GM06990 (cell line): ENCODE measurements at regions not wholly inside any gene's neighbourhood (a gene's known extent, or its start where the extent isn't known, plus 50 kb on each side); places are given as distances from the start of the nearest gene placed in this dataset.

ENCODE experiments used
- DNase-seq: peaks from one replicate; pipeline ENCODE4 v3.0.0-alpha.2; 2011; ENCODE audit not compliant: insufficient read length; ENCODE audit errors: extremely low read depth
- H3K27me3 ChIP-seq: replicated peaks from 2 replicates; pipeline ENCODE4 v1.6.0; 2011; ENCODE audit warnings: low read length; ENCODE audit not compliant: control insufficient read depth, insufficient read depth
- H3K36me3 ChIP-seq: 2 replicates; pipeline ENCODE4 v1.5.1; 2011; ENCODE audit warnings: low read length; ENCODE audit not compliant: control insufficient read depth, insufficient read depth
- H3K4me3 ChIP-seq: replicated peaks from 2 replicates; pipeline ENCODE4 v1.5.1; 2011; ENCODE audit warnings: low read depth, mild to moderate bottlenecking, control low read depth, low read length
- TF ChIP-seq, protein P1 (sequence below): IDR thresholded peaks from 2 replicates; pipeline ENCODE4 v1.5.1; 2011; ENCODE audit warnings: low read length, control low read depth, mild to moderate bottlenecking, inconsistent platforms; ENCODE audit not compliant: insufficient read depth, poor library complexity, severe bottlenecking

DNA sequence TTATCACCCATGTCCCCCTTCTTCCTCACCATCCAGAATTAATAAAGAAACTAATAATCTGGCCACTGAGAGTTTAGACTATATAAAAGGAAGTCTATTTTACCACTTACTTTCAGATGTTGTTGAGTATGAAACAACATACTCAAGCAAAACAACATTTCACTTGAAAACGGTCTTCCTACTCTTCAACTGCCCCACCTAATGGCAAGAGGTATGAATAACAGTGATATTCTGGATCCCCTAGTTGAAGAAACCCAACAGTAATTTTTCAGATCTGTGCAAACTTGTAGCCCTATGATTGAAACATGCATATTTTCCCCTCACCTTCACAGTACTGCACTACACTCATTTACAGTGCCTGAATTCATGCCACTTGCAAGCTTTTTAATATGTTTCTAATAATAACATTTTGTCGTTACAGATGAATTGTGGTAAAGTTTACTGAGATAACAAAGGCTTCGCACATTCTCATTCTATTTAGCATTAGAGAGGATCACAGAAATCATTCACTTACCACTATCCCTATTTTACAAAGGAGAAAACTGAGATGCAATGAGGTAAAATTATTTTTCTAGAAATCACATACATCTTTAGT is 267.9 kb upstream of the PDE4D start:
- DNase-seq = peak; percentile 9
- Histone ChIP-seq H3K36me3 (no peaks in the 10 kb centered on the region), H3K27me3 (no peaks in the 10 kb centered on the region), H3K4me3 (no peak overlapping the region)
- TF ChIP-seq, protein P1, sequence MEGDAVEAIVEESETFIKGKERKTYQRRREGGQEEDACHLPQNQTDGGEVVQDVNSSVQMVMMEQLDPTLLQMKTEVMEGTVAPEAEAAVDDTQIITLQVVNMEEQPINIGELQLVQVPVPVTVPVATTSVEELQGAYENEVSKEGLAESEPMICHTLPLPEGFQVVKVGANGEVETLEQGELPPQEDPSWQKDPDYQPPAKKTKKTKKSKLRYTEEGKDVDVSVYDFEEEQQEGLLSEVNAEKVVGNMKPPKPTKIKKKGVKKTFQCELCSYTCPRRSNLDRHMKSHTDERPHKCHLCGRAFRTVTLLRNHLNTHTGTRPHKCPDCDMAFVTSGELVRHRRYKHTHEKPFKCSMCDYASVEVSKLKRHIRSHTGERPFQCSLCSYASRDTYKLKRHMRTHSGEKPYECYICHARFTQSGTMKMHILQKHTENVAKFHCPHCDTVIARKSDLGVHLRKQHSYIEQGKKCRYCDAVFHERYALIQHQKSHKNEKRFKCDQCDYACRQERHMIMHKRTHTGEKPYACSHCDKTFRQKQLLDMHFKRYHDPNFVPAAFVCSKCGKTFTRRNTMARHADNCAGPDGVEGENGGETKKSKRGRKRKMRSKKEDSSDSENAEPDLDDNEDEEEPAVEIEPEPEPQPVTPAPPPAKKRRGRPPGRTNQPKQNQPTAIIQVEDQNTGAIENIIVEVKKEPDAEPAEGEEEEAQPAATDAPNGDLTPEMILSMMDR = peak; percentile 57

DNA sequence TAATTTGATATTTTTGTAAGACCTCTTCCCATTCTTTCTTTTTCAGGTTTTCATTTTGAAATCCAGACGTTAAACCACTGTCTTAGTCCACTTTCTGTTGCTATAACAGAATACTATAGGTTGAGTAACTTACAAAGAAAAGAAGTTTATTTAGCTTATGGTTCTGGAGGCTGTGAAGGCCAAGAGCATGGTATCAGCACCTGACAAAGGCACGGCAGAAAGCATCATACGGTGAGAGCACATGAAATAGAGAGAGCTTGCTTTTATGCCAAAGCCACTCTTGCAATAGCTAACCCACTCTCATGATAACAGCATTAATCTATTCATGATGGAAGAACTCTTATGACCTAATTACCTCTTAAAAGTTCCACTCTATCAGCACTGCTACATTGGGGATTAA is 255.6 kb upstream of the PDE4D start:
- H3K27me3 ChIP-seq = no peaks in the 10 kb centered on the region
- H3K4me3 ChIP-seq = no peak overlapping the region
- no peak for DNase-seq
- TF ChIP-seq, protein P1 = no peak
- no peaks in the 10 kb centered on the region for H3K36me3 ChIP-seq

DNA sequence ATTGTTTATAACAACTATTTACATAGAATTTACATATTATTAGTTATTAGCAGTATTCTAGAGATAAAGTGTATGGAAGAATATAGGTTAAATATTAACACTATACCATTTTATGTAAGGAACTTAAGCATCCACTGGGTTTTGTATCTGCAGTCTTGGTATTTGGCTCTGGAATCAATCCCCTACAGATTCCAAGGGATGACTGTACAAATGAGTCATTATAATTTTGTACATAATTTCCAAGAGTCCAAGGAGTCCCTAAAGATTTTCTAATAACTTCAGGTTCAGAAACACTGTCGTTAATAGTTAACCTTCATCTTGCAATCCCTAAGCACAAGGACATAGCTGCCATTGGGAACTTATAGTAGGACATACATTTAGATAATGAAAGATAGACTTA is 254.8 kb upstream of the PDE4D start:
- no peak overlapping the region for H3K4me3 ChIP-seq
- H3K27me3 ChIP-seq = no peaks in the 10 kb centered on the region
- TF ChIP-seq, protein P1 = no peak
- H3K36me3 ChIP-seq = no peaks in the 10 kb centered on the region
- no peak for DNase-seq

DNA sequence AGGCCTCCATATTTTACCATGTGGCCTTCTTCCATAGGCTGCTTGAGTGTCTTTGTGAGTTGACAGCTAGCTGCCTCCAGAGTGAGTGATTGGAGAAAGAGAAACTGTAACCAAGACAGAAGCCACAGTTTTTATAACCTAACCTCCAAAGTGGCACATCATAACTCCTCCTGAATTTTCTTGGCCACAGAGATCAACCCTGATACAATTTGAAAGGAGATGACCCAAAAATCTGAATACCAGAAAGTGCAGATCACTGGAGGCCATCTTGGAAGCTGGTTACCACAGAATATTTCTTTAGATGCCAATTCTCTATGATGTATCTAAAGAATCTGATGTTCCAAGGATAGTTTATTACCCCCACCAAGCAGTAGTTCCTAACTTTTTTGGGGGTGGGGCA is 254.3 kb upstream of the PDE4D start:
- no peak for DNase-seq
- TF ChIP-seq, protein P1 = no peak

DNA sequence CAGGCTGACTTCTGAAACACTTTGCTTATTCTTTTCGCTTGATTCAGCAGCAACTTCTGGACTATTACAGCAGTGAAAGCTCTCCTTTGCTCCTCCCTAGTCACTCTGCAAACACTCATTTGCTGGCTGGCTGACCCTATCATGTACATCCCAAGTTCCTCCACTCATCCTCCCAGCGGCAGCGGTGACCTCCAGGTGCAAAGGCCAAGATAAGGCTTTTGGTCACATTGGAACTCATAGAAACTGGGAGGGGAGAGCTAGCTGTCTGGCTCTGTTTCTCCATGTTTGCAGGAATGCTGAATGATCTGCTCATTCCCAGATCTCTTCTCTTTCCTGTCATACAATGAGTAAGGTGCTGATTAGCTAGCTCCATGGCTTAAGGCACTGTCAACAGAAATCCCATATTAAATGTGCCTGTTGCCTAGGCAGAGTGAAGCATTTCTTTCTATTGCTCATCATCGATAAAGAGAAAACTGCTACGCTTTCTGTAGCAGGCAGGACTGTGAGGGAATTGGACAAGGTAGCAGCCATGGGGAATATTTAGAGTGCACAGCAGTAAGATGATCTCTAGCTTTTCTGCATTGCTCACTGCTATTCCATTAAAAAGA is 250.5 kb upstream of the PDE4D start:
- Histone ChIP-seq H3K4me3 (no peak overlapping the region), H3K27me3 (no peaks in the 10 kb centered on the region), H3K36me3 (no peaks in the 10 kb centered on the region)
- no peak for DNase-seq
- TF ChIP-seq, protein P1 = no peak

More for the DNA sequence above, 254.3 kb upstream of the PDE4D start:
- H3K27me3 ChIP-seq = no peaks in the 10 kb centered on the region
- H3K36me3 ChIP-seq = no peaks in the 10 kb centered on the region
- H3K4me3 ChIP-seq = no peak overlapping the region
